Ascending aorta (tissue), 2 donors: ENCODE measurements at regions not wholly inside any gene's neighbourhood (a gene's known extent, or its start where the extent isn't known, plus 50 kb on each side); places are given as distances from the start of the nearest gene placed in this dataset.

Source experiments
- DNase-seq, 2 donors: peaks; one replicate each; pipeline ENCODE4 v3.0.0-alpha.2; 2019; ENCODE audit warnings: low spot score in 2 of 2
- H3K27ac ChIP-seq, 2 donors: fragments of 200-600 bp; sonication (generic); one replicate each; pipeline ENCODE4 v1.5.1; 2016 to 2017; ENCODE audit warnings: mild to moderate bottlenecking in 1 of 2
- H3K27me3 ChIP-seq: fragments of 200-600 bp; sonication (generic); one replicate; pipeline ENCODE4 v1.5.1; 2017
- H3K36me3 ChIP-seq, 2 donors: fragments of 200-600 bp; sonication (generic); one replicate each; pipeline ENCODE4 v1.5.1; 2016
- H3K4me1 ChIP-seq, 2 donors: fragments of 200-600 bp; sonication (generic); one replicate each; pipeline ENCODE4 v1.5.1; 2016 to 2017; ENCODE audit warnings: mild to moderate bottlenecking in 1 of 2
- H3K4me3 ChIP-seq, 2 donors: fragments of 200-600 bp; sonication (generic); one replicate each; pipeline ENCODE4 v1.5.1; 2016 to 2017; ENCODE audit warnings: mild to moderate bottlenecking in 1 of 2
- H3K9me3 ChIP-seq, 2 donors: fragments of 200-600 bp; sonication (generic); one replicate each; pipeline ENCODE4 v1.5.1; 2016
- CTCF ChIP-seq, 3 experiments: fragments of 200-600 bp in 2 of 3; fragments of 450-650 bp in 1 of 3; sonication (generic) in 2 of 3; IDR thresholded peaks; one replicate each; pipeline ENCODE4 v1.5.1; 2016 to 2019; ENCODE audit warnings: antibody characterized with exemption in 3 of 3, mild to moderate bottlenecking in 1 of 3, moderate library complexity in 1 of 3
- intact Hi-C: fragments of 100-400 bp; cut with DNase I; formaldehyde crosslinking; loops from one replicate; pipeline ENCODE4 v1.15.1; 2023

- Histone ChIP-seq H3K4me3 (no peak overlapping the region), H3K36me3 (no peaks in the 10 kb centered on the region), H3K27me3 (no peaks in the 10 kb centered on the region), H3K27ac (peak overlapping the region; percentile 74 to 87), H3K4me1 (peaks cover 0 to 17% of the 10 kb centered on the region in 2 donors), H3K9me3 (no peaks in the 10 kb centered on the region)
- intact Hi-C loops: loop anchor here (2.0 to 10.0 kb wide), 4 partner anchors 17 to 557 kb away; partner anchors contain the start of genes MBNL2 and RAP2A
- TF ChIP-seq CTCF (IDR thresholded peaks at IDR 0.05): no peak
- DNase-seq: peak; percentile 16 to 84
Measured at GRCh38 chr13:97781891-97782305, 171.6 kb upstream of the IPO5 start.

- DNase-seq: no peak
- Histone ChIP-seq H3K36me3 (no peaks in the 10 kb centered on the region), H3K4me3 (no peak overlapping the region), H3K27me3 (no peaks in the 10 kb centered on the region), H3K9me3 (peaks cover 5 to 17% of the 10 kb centered on the region in 2 donors), H3K27ac (no peak overlapping the region), H3K4me1 (peaks cover 0 to 12% of the 10 kb centered on the region in 2 donors)
- intact Hi-C loops: loop anchor here (10.0 kb wide), 2 partner anchors 62 to 562 kb away; partner anchors contain the start of gene MBNL2
- no peak for TF ChIP-seq CTCF (IDR thresholded peaks at IDR 0.05)
Measured at GRCh38 chr13:97786510-97786909, 167.0 kb upstream of the IPO5 start.

GRCh38 chr13:97797553-97797952, 155.9 kb upstream of the IPO5 start:
- Histone ChIP-seq H3K36me3 (no peaks in the 10 kb centered on the region), H3K9me3 (peaks cover 9 to 17% of the 10 kb centered on the region in 2 donors), H3K27ac (peak overlapping the region in 1 of 2 donors; percentile 48), H3K27me3 (no peaks in the 10 kb centered on the region), H3K4me1 (peaks cover 0 to 4% of the 10 kb centered on the region in 2 donors), H3K4me3 (no peak overlapping the region)
- no peak for TF ChIP-seq CTCF (IDR thresholded peaks at IDR 0.05)
- intact Hi-C loops: loop anchor here (5.0 kb wide), 1 partner anchor 440 kb away; no protein-coding TSS in a partner anchor
- no peak for DNase-seq

DNA sequence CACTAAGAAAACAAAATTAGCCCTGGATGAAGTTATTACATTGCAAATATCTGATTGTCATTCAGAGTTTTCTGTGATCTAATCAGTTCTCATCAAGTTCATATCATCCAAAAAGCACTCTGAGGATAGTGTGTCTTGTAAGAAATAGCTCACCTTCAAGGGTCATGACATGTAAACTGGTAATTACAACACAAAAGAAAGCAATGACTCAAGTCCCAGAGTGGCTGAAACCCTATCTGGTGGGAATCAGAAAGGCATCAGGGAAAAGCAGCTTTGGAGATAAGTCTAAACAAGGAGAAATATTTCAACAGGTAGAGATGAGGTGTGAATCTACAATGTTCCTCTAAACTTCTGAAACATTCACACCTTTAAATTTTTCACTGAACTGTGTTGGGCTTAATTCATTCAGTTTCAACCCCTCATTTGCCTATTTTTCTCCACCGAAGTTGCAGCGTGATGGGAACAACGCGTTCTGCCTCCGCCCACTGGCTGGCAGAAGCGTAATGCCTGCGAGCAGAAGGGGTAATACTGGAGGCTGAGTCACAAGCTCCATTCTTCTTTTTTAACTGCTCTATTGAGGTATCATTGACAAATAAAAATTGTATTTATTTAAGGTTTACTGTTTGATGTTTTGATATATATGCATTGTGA, 155.2 kb upstream of the IPO5 start:
- Histone ChIP-seq H3K4me1 (peaks cover 0 to 4% of the 10 kb centered on the region in 2 donors), H3K27ac (peak overlapping the region; percentile 48), H3K27me3 (no peaks in the 10 kb centered on the region), H3K36me3 (no peaks in the 10 kb centered on the region), H3K9me3 (peaks cover 7 to 15% of the 10 kb centered on the region in 2 donors), H3K4me3 (peak overlapping the region in 1 of 2 donors; percentile 6)
- intact Hi-C loops: loop anchor here (2.0 to 5.0 kb wide), 2 partner anchors 15 to 441 kb away; no protein-coding TSS in a partner anchor
- peak in 1 of 2 donors; percentile 69 for DNase-seq
- no peak for TF ChIP-seq CTCF (IDR thresholded peaks at IDR 0.05)

DNA sequence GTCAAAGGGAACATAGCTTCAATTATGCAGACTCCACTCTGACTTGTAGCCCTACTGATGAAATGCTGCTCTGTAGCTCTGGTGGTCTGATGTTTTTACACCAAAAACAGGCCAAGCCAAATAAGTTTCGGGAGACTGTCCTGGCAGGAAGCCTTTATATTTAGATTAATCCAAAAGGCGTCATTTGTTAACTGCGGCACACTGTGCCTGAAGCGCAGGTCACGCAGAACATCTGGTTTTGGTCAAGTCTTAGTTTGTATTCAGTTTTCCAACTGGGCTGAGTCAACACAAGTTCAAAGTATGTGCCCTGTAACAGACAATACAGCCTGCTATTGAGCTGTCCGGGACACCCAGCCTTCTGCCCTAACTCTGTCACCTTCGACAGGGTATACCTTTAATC, 154.6 kb upstream of the IPO5 start:
- no peak for DNase-seq
- no peak for TF ChIP-seq CTCF (IDR thresholded peaks at IDR 0.05)
- H3K9me3 ChIP-seq: peaks cover 4 to 13% of the 10 kb centered on the region in 2 donors
- peak overlapping the region in 1 of 2 donors; percentile 6 for H3K4me3 ChIP-seq
- peak overlapping the region in 1 of 2 donors; percentile 21 for H3K27ac ChIP-seq
- intact Hi-C loops: loop anchor here (2.0 to 5.0 kb wide), 2 partner anchors 16 to 442 kb away; no protein-coding TSS in a partner anchor
- H3K4me1 ChIP-seq: peaks cover 0 to 4% of the 10 kb centered on the region in 2 donors
- no peaks in the 10 kb centered on the region for H3K36me3 ChIP-seq
- H3K27me3 ChIP-seq: no peaks in the 10 kb centered on the region
